Transverse colon (tissue), 4 donors: ENCODE measurements at regions not wholly inside any gene's neighbourhood (a gene's known extent, or its start where the extent isn't known, plus 50 kb on each side); places are given as distances from the start of the nearest gene placed in this dataset.

Experiments
- DNase-seq: peaks from one replicate; pipeline ENCODE4 v3.0.0-alpha.2; 2019
- H3K27ac ChIP-seq, 4 donors: fragments of 200-600 bp; sonication (generic); 2 replicates each; pipeline ENCODE4 v1.5.1; 2016 to 2018; ENCODE audit warnings: inconsistent platforms in 4 of 4
- H3K27me3 ChIP-seq: fragments of 200-600 bp; sonication (generic); 2 replicates; pipeline ENCODE4 v1.5.1; 2017; ENCODE audit warnings: inconsistent platforms
- H3K36me3 ChIP-seq, 4 donors: fragments of 200-600 bp; sonication (generic); 2 replicates each; pipeline ENCODE4 v1.5.1; 2017 to 2019; ENCODE audit warnings: inconsistent platforms in 4 of 4
- H3K4me1 ChIP-seq, 4 donors: fragments of 200-600 bp; sonication (generic); 2 replicates each; pipeline ENCODE4 v1.5.1; 2017 to 2020; ENCODE audit warnings: inconsistent platforms in 4 of 4
- H3K4me3 ChIP-seq, 4 donors: fragments of 200-600 bp; sonication (generic); 1 replicate in 1 of 4; 2 replicates in 3 of 4; pipeline versions ENCODE4 v1.5.1 to v1.6.1; 2017 to 2019; ENCODE audit warnings: inconsistent platforms in 4 of 4
- H3K9me3 ChIP-seq, 2 donors: fragments of 200-600 bp; sonication (generic); 2 replicates each; pipeline ENCODE4 v1.5.1; 2017 to 2019; ENCODE audit warnings: inconsistent platforms in 2 of 2
- EP300 ChIP-seq: sonication (generic); formaldehyde crosslinking; IDR thresholded peaks from one replicate; pipeline ENCODE4 v1.6.1; 2017; ENCODE audit warnings: antibody characterized with exemption, low read depth
- POLR2A ChIP-seq: fragments of 450-650 bp; IDR thresholded peaks from one replicate; pipeline ENCODE4 v1.6.1; 2016; ENCODE audit warnings: antibody characterized with exemption, mild to moderate bottlenecking, moderate library complexity
- POLR2AphosphoS5 ChIP-seq, 3 donors: sonication (generic); formaldehyde crosslinking; IDR thresholded peaks; one replicate each; pipeline ENCODE4 v1.6.1; 2016; ENCODE audit warnings: antibody characterized with exemption in 3 of 3
- WGBS, 2 donors: methylation state at CpG; one replicate each; pipeline ENCODE4 v1.1.5; 2018; ENCODE audit warnings: low coverage in 1 of 2; 5-methylcytosine and 5-hydroxymethylcytosine counted together
- in situ Hi-C, 4 donors: fragments of 200-750 bp; cut with MboI; loops; one replicate each; pipeline versions ENCODE4 v1.15.0 to v1.15.1; 2017; ENCODE audit warnings: low sequenced_read_pairs in 3 of 4, low pct_ligation_motif_present in 1 of 4, low pct_unique_long_range_greater_than_20kb in 1 of 4
- intact Hi-C: fragments of 100-400 bp; cut with DNase I; formaldehyde crosslinking; loops from one replicate; pipeline ENCODE4 v1.15.1; 2023; ENCODE audit warnings: low total_unique reads
- TF ChIP-seq, protein P1 (sequence below), 5 experiments: fragments of 200-600 bp in 3 of 5; fragments of 450-650 bp in 2 of 5; sonication (generic) in 3 of 5; IDR thresholded peaks; 1 replicate in 2 of 5; 2 replicates in 3 of 5; pipeline ENCODE4 v1.5.1; 2016 to 2017; ENCODE audit warnings: antibody characterized with exemption in 5 of 5, inconsistent platforms in 3 of 5, mild to moderate bottlenecking in 2 of 5, moderate library complexity in 1 of 5

DNA sequence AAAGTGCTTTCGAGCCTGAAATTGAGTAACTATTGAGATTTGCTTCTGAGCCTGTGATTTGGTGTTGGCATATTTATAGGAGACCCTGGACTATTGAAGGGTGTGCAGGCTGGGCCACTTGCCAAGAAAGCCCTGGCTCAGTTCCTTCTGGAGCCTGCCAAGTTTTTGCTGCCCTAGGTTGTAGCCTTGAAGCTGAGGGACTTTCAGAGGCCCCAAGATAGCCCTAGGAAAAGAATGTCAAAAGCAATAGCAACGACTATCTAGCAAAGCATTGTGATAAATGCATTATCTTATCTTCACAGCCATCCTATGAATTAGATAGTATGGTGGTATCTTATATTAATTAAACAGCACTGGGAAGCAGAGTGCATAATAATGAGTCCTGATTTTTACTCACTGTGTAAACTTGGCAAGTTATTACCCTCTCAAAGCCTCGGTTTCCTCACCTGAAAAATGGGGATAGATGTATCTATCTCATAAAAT lies 473.7 kb upstream of the PODXL start:
- no peak overlapping the region for H3K4me3 ChIP-seq
- intact Hi-C loops = no loop called here
- H3K36me3 ChIP-seq = no peaks in the 10 kb centered on the region
- no peaks in the 10 kb centered on the region for H3K27me3 ChIP-seq
- no peak overlapping the region for H3K27ac ChIP-seq
- no peaks in the 10 kb centered on the region for H3K9me3 ChIP-seq
- peaks cover 0 to 15% (median 0%) of the 10 kb centered on the region in 4 donors for H3K4me1 ChIP-seq
- DNase-seq = peak; percentile 52
- 8 to 17% methylated on average over 2 to 3 of the region's 3 CpGs for WGBS, 2 donors
- TF ChIP-seq EP300 (no peak), POLR2AphosphoS5 (IDR thresholded peaks at IDR 0.05) (no peak), POLR2A (no peak)
- TF ChIP-seq, protein P1, sequence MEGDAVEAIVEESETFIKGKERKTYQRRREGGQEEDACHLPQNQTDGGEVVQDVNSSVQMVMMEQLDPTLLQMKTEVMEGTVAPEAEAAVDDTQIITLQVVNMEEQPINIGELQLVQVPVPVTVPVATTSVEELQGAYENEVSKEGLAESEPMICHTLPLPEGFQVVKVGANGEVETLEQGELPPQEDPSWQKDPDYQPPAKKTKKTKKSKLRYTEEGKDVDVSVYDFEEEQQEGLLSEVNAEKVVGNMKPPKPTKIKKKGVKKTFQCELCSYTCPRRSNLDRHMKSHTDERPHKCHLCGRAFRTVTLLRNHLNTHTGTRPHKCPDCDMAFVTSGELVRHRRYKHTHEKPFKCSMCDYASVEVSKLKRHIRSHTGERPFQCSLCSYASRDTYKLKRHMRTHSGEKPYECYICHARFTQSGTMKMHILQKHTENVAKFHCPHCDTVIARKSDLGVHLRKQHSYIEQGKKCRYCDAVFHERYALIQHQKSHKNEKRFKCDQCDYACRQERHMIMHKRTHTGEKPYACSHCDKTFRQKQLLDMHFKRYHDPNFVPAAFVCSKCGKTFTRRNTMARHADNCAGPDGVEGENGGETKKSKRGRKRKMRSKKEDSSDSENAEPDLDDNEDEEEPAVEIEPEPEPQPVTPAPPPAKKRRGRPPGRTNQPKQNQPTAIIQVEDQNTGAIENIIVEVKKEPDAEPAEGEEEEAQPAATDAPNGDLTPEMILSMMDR (IDR thresholded peaks at IDR 0.05) = no peak
- in situ Hi-C loops = no loop called here

DNA sequence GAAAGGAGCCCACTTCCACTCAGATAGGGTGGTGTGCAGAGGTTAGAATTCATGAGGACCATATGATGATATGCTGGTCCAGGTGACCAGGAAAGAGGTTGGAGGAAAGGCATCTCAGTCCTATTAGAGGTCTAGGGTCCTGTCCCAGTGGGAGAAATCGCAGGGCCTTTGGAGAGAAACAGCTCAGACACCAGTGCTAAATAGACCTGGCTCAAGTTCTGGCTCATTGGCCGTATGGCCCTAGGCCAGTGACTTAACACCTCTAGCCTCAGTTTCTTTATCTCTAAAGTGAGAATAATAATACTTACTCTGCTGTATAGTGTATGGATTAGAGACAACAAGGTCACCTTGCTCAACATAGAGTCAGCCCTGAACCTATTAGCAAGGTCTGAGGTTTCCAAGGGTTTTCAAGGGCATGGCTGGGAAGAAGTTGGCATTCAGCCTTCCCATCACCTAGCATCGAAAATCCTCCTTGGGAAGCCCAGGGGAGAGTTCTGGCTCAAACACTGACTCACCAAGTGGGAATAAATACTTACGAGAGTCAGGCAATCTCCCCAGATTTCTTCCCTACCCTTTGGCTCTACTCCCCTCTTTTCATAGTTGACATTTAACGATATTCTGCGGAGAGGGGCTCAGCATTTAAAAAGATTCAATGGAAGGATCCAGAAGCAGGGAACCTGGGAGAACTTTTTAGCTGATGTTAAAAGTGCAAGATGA lies 473.1 kb upstream of the PODXL start:
- in situ Hi-C loops = no loop called here
- Histone ChIP-seq H3K9me3 (no peaks in the 10 kb centered on the region), H3K4me1 (peaks cover 0 to 15% (median 0%) of the 10 kb centered on the region in 4 donors), H3K4me3 (no peak overlapping the region), H3K27ac (no peak overlapping the region), H3K27me3 (no peaks in the 10 kb centered on the region), H3K36me3 (no peaks in the 10 kb centered on the region)
- intact Hi-C loops = no loop called here
- TF ChIP-seq POLR2A (no peak), POLR2AphosphoS5 (IDR thresholded peaks at IDR 0.05) (no peak), EP300 (no peak)
- TF ChIP-seq, protein P1 (IDR thresholded peaks at IDR 0.05) = no peak
- DNase-seq = no peak
- 57 to 67% methylated on average over 5 to 6 of the region's 6 CpGs for WGBS, 2 donors

DNA sequence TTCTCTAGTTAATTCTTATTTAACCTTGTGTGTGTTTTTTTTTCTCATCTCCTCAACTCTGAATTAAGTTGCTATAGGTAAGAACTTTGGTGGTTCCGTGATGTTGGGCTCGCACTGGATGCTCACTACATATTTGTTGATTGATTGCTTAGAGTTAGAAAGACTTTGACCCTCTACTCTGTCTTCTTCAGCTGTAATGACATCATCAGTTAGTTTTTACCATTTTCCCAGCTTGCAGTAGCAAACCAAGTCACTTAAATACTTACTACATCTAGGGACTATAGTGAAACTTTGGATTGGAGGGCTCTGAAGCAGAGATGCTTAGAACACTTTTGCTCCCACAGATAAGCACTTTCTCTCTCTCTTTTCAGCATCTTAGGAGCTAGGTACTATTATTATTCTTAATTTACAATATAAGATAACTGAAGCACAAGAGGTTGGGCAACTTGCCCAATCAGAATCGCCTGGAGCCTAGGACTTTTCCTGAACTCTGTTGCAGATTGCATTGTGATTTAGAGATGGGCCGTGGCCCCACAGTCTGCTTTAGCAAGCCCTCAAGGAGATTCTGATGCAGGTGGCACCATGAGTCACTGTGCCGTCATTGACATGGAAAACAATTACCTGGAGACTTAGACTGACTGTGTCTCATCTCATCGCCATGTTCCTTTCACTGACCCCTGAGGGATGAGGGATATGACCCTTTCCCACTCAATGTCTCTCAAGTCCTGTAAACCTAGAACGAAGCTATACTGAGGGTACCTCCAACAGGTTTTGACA lies 471.9 kb upstream of the PODXL start:
- Histone ChIP-seq H3K4me1 (peaks cover 0 to 15% (median 0%) of the 10 kb centered on the region in 4 donors), H3K9me3 (no peaks in the 10 kb centered on the region), H3K4me3 (no peak overlapping the region), H3K27ac (no peak overlapping the region), H3K36me3 (no peaks in the 10 kb centered on the region), H3K27me3 (no peaks in the 10 kb centered on the region)
- WGBS, 2 donors = 86% methylated on average over 7 of the region's 7 CpGs; no CpG with 5 or more reads in 1 of the 2 donors
- TF ChIP-seq POLR2A (no peak), POLR2AphosphoS5 (IDR thresholded peaks at IDR 0.05) (no peak), EP300 (no peak)
- TF ChIP-seq, protein P1 (IDR thresholded peaks at IDR 0.05) = no peak
- intact Hi-C loops (no loop called here), in situ Hi-C loops (no loop called here)
- DNase-seq = no peak

- Histone ChIP-seq H3K27me3 (no peaks in the 10 kb centered on the region), H3K9me3 (no peaks in the 10 kb centered on the region), H3K36me3 (no peaks in the 10 kb centered on the region), H3K4me1 (no peaks in the 10 kb centered on the region), H3K27ac (no peak overlapping the region), H3K4me3 (no peak overlapping the region)
- no peak for TF ChIP-seq POLR2AphosphoS5 (IDR thresholded peaks at IDR 0.05)
- no peak for TF ChIP-seq EP300
- TF ChIP-seq, protein P1 (IDR thresholded peaks at IDR 0.05) = no peak
- TF ChIP-seq POLR2A = no peak
- 69 to 92% methylated on average over 2 to 6 of the region's 6 CpGs for WGBS, 2 donors
- in situ Hi-C loops = no loop called here
- intact Hi-C loops = no loop called here
- no peak for DNase-seq
These were observed 467.9 kb upstream of the PODXL start for GRCh38 chr7:132024290-132024689.
